Mammary epithelial cell (primary cell): ENCODE measurements at regions not wholly inside any gene's neighbourhood (a gene's known extent, or its start where the extent isn't known, plus 50 kb on each side); places are given as distances from the start of the nearest gene placed in this dataset.

Experiments used
- EZH2 ChIP-seq: IDR thresholded peaks from 2 replicates; pipeline ENCODE4 v1.6.1; 2012; ENCODE audit warnings: low read length, inconsistent platforms, borderline replicate concordance
- TF ChIP-seq, protein P1 (sequence below), 2 donors: IDR thresholded peaks in 1 of 2; conservative IDR thresholded peaks in 1 of 2; 2 replicates each; pipeline ENCODE4 v1.5.1; 2011 to 2012; ENCODE audit warnings: inconsistent platforms in 2 of 2, low read length in 2 of 2, mild to moderate bottlenecking in 2 of 2, control low read depth in 1 of 2, low read depth in 1 of 2; ENCODE audit not compliant: insufficient read depth in 1 of 2; ENCODE audit errors: extremely low read depth in 1 of 2

DNA sequence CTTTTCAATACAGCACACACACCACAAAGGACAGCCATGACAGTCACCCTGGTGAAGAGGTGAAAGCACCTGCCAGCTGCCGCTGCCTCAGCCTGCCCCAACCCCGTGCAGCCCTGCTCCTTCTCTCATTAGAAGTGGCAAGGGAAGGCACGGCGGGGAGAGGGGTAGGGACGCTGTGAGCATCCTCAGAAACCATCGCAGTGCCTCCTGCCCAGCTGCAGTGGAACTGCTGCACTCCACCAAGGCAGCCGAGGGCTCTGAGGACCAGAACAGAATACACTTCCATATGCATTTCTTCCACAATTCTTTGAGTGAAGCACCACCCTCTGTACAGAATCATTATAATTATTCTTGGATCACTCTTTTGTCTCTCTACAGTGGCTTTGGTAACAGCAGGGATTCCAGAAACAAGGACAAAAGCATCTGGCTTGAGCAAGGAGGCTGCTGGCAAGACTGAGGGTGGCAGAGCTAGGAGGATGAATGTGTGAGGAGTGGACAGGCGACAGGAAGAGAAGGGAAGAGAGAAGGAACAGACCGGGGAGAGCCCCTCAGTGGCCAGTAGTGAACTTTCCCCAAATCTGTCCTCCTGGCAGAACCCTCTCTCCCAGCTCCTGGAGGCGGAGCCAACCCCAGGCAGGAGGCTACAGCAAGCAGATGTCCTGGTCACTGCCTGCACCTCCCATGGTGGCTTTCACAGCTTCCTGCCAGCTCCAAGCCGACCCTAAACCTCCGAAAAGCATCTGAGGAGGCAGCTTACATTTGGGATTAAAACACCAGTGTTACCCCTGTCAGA lies 73.2 kb downstream of the MTNR1A start:
- TF ChIP-seq, protein P1, sequence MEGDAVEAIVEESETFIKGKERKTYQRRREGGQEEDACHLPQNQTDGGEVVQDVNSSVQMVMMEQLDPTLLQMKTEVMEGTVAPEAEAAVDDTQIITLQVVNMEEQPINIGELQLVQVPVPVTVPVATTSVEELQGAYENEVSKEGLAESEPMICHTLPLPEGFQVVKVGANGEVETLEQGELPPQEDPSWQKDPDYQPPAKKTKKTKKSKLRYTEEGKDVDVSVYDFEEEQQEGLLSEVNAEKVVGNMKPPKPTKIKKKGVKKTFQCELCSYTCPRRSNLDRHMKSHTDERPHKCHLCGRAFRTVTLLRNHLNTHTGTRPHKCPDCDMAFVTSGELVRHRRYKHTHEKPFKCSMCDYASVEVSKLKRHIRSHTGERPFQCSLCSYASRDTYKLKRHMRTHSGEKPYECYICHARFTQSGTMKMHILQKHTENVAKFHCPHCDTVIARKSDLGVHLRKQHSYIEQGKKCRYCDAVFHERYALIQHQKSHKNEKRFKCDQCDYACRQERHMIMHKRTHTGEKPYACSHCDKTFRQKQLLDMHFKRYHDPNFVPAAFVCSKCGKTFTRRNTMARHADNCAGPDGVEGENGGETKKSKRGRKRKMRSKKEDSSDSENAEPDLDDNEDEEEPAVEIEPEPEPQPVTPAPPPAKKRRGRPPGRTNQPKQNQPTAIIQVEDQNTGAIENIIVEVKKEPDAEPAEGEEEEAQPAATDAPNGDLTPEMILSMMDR (conservative IDR thresholded peaks at IDR 0.05 in 1 of 2, IDR thresholded peaks at IDR 0.05 in 1 of 2; ENCODE audit: extremely low read depth in 1 of 2, insufficient read depth in 1 of 2, low read depth in 1 of 2, low read length in 2 of 2) = no peak
- TF ChIP-seq EZH2 = no peak
